ENCODE measurements at regions not wholly inside any gene's neighbourhood (a gene's known extent, or its start where the extent isn't known, plus 50 kb on each side); places are given as distances from the start of the nearest gene placed in this dataset.

DNA sequence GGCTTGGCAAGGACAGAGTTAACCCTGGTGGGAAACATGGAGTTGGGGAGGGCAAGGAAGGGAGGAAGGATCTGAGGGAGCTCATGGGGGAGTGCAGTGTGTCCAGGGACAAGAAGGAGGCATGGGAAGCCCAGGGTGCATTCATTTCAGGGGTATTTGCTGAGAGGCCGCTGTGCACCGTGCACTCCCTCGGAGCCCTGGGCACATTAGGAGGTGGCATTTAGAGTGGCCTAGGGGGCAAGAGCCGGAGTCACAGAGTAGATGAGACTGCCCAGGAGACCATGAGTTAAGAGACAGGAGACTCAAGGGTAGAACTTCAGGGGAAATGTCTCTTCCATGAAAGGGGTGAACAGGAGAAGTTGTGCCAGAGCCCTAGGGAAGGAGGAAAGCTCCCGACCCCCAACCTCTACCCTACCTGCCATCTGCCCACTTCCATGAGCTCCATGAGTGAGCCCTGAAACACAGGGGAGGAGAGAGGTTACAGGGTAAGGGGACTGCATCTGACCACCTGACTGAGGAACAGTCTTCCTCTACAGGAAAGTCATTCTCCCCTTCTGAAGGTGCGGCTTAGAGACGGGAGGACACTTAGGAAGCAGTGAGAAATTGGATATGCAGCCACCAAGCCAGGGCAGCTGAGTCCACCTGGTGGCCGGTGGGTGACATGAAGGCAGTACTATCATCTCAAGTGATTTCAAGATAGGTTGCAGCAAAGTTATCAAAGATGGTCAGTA, 58.5 kb upstream of the COPS8 start:
- TF ChIP-seq, protein P1, sequence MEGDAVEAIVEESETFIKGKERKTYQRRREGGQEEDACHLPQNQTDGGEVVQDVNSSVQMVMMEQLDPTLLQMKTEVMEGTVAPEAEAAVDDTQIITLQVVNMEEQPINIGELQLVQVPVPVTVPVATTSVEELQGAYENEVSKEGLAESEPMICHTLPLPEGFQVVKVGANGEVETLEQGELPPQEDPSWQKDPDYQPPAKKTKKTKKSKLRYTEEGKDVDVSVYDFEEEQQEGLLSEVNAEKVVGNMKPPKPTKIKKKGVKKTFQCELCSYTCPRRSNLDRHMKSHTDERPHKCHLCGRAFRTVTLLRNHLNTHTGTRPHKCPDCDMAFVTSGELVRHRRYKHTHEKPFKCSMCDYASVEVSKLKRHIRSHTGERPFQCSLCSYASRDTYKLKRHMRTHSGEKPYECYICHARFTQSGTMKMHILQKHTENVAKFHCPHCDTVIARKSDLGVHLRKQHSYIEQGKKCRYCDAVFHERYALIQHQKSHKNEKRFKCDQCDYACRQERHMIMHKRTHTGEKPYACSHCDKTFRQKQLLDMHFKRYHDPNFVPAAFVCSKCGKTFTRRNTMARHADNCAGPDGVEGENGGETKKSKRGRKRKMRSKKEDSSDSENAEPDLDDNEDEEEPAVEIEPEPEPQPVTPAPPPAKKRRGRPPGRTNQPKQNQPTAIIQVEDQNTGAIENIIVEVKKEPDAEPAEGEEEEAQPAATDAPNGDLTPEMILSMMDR (IDR thresholded peaks at IDR 0.05; ENCODE audit: low read length) = peak; percentile 62
- TF ChIP-seq EZH2 (optimal IDR thresholded peaks at IDR 0.05; ENCODE audit: low read depth, low read length) = no peak
